ENCODE measurements at regions not wholly inside any gene's neighbourhood (a gene's known extent, or its start where the extent isn't known, plus 50 kb on each side); places are given as distances from the start of the nearest gene placed in this dataset.
A peak's percentile ranks its signal among the peaks of the same experiment; 100 is the strongest.

DNA sequence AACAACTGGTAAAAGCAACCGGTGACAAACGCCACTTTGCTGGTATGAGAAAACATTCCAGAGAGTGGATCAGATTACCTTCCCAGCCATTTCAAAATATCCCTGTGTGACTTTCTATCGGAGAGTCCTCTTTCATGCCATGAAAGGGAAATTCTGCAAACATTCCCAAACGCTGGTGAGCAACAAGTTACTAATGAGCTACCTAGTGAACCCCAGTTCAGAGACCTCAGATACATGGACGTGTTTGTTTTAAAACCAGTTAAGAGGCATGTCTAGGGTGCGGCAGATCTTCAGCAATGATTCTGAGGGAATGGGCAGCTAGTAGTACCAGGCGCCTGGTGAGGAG lies 418.2 kb upstream of the NR2F2 start:
- ATAC-seq (no peak), DNase-seq (ENCODE audit: low spot score) (no peak)
- ChIA-PET CTCF (no interaction called here), POLR2A (no interaction called here)
- Mint-ChIP-seq H3K4me3 (peak overlapping the region; percentile 54), H3K36me3 (peaks cover under 1% of the 10 kb centered on the region; the same call in 1 of the 2 replicates), H3K27me3 (ENCODE audit: low read depth) (peaks cover 98% of the 10 kb centered on the region), H3K4me1 (peaks cover 49% of the 10 kb centered on the region), H3K9me3 (no peaks in the 10 kb centered on the region), H3K27ac (no peak overlapping the region)
- no peak for TF ChIP-seq NR3C1 (CRISPR knock-in tag; conservative IDR thresholded peaks at IDR 0.05; ENCODE audit: low read depth)

DNA sequence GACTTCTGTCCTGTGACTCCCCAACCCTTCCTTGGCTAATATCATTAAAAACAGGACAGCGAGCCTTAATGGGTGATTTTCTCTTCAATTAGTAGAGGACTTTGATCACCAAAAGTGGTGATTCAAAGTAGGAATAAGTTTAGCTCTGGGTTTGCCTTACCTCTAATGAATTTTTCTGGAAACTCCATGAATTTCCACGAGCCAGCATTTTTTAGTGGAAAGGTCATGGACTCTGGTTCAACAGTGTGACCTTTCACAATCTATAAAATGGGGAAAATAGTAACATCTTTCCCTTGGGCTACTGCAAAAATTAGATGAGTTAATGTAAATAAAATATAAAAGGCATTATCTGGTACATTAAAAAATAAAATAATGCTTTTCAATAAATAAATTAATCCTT lies 417.8 kb upstream of the NR2F2 start:
- no peaks in the 10 kb centered on the region for H3K9me3 Mint-ChIP-seq
- peak overlapping the region; percentile 5; the same call in 1 of the 2 replicates for H3K4me3 Mint-ChIP-seq
- peaks cover 98% of the 10 kb centered on the region for H3K27me3 Mint-ChIP-seq (ENCODE audit: low read depth)
- H3K27ac Mint-ChIP-seq, result no peak overlapping the region
- ChIA-PET POLR2A (no interaction called here), CTCF (no interaction called here)
- no peaks in the 10 kb centered on the region for H3K36me3 Mint-ChIP-seq
- peaks cover 48% of the 10 kb centered on the region for H3K4me1 Mint-ChIP-seq
- DNase-seq (ENCODE audit: low spot score), result no peak
- TF ChIP-seq ZNF232 (CRISPR knock-in tag; IDR thresholded peaks at IDR 0.05), result no peak
- TF ChIP-seq, protein P1, sequence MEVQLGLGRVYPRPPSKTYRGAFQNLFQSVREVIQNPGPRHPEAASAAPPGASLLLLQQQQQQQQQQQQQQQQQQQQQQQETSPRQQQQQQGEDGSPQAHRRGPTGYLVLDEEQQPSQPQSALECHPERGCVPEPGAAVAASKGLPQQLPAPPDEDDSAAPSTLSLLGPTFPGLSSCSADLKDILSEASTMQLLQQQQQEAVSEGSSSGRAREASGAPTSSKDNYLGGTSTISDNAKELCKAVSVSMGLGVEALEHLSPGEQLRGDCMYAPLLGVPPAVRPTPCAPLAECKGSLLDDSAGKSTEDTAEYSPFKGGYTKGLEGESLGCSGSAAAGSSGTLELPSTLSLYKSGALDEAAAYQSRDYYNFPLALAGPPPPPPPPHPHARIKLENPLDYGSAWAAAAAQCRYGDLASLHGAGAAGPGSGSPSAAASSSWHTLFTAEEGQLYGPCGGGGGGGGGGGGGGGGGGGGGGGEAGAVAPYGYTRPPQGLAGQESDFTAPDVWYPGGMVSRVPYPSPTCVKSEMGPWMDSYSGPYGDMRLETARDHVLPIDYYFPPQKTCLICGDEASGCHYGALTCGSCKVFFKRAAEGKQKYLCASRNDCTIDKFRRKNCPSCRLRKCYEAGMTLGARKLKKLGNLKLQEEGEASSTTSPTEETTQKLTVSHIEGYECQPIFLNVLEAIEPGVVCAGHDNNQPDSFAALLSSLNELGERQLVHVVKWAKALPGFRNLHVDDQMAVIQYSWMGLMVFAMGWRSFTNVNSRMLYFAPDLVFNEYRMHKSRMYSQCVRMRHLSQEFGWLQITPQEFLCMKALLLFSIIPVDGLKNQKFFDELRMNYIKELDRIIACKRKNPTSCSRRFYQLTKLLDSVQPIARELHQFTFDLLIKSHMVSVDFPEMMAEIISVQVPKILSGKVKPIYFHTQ (CRISPR knock-in tag; IDR thresholded peaks at IDR 0.05), result no peak
- TF ChIP-seq ZBTB43 (CRISPR knock-in tag; IDR thresholded peaks at IDR 0.05), result no peak
- TF ChIP-seq ZNF671 (CRISPR knock-in tag; IDR thresholded peaks at IDR 0.05), result no peak
- TF ChIP-seq GABPB1 (CRISPR knock-in tag; IDR thresholded peaks at IDR 0.05), result no peak
- no peak for TF ChIP-seq TEAD4 (CRISPR knock-in tag; IDR thresholded peaks at IDR 0.05)
- TF ChIP-seq TEAD1 (CRISPR knock-in tag; IDR thresholded peaks at IDR 0.05), result no peak
- no peak for TF ChIP-seq ZNF263 (CRISPR knock-in tag; IDR thresholded peaks at IDR 0.05; ENCODE audit: low read depth)
- TF ChIP-seq, protein P2, sequence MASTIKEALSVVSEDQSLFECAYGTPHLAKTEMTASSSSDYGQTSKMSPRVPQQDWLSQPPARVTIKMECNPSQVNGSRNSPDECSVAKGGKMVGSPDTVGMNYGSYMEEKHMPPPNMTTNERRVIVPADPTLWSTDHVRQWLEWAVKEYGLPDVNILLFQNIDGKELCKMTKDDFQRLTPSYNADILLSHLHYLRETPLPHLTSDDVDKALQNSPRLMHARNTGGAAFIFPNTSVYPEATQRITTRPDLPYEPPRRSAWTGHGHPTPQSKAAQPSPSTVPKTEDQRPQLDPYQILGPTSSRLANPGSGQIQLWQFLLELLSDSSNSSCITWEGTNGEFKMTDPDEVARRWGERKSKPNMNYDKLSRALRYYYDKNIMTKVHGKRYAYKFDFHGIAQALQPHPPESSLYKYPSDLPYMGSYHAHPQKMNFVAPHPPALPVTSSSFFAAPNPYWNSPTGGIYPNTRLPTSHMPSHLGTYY (CRISPR knock-in tag; IDR thresholded peaks at IDR 0.05), result no peak
- TF ChIP-seq EMX1 (CRISPR knock-in tag; IDR thresholded peaks at IDR 0.05), result no peak
- TF ChIP-seq, protein P3, sequence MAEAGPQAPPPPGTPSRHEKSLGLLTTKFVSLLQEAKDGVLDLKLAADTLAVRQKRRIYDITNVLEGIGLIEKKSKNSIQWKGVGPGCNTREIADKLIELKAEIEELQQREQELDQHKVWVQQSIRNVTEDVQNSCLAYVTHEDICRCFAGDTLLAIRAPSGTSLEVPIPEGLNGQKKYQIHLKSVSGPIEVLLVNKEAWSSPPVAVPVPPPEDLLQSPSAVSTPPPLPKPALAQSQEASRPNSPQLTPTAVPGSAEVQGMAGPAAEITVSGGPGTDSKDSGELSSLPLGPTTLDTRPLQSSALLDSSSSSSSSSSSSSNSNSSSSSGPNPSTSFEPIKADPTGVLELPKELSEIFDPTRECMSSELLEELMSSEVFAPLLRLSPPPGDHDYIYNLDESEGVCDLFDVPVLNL (CRISPR knock-in tag; IDR thresholded peaks at IDR 0.05; ENCODE audit: borderline replicate concordance, low read depth), result no peak
- TF ChIP-seq ARID4B (CRISPR knock-in tag; IDR thresholded peaks at IDR 0.05; ENCODE audit: borderline replicate concordance), result no peak
- ATAC-seq, result no peak
